ENCODE measurements at regions not wholly inside any gene's neighbourhood (a gene's known extent, or its start where the extent isn't known, plus 50 kb on each side); places are given as distances from the start of the nearest gene placed in this dataset.
"Not testable (repeated sequence)": the region's sequence is repeated elsewhere in the genome, so short reads cannot be mapped to it uniquely, and the experiment has no call there.

DNA sequence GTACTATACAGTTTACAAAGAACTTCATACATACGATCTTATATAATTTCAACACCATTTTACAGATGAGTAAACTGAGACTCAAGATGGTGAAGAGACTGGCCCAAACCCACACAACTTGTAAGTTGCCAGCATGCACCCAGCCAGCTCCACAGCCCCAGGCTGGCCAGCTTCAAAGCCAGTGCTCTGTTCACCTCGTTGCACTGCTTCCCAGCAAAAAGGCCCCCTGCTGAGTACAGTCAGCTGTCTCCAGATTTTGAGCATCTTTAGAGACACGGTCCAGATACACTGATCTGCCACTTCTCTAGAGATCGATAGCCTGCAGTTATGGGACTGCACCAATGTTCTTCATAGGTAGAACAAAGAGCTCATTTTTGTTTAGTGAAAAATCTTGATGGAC lies 257.2 kb upstream of the CHAC2 start:
- DNase-seq (ENCODE audit: low spot score), result no peak
- Histone ChIP-seq H3K27ac (no peak overlapping the region), H3K4me3 (no peak overlapping the region)
- TF ChIP-seq, protein P1, sequence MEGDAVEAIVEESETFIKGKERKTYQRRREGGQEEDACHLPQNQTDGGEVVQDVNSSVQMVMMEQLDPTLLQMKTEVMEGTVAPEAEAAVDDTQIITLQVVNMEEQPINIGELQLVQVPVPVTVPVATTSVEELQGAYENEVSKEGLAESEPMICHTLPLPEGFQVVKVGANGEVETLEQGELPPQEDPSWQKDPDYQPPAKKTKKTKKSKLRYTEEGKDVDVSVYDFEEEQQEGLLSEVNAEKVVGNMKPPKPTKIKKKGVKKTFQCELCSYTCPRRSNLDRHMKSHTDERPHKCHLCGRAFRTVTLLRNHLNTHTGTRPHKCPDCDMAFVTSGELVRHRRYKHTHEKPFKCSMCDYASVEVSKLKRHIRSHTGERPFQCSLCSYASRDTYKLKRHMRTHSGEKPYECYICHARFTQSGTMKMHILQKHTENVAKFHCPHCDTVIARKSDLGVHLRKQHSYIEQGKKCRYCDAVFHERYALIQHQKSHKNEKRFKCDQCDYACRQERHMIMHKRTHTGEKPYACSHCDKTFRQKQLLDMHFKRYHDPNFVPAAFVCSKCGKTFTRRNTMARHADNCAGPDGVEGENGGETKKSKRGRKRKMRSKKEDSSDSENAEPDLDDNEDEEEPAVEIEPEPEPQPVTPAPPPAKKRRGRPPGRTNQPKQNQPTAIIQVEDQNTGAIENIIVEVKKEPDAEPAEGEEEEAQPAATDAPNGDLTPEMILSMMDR (IDR thresholded peaks at IDR 0.05), result no peak

DNA sequence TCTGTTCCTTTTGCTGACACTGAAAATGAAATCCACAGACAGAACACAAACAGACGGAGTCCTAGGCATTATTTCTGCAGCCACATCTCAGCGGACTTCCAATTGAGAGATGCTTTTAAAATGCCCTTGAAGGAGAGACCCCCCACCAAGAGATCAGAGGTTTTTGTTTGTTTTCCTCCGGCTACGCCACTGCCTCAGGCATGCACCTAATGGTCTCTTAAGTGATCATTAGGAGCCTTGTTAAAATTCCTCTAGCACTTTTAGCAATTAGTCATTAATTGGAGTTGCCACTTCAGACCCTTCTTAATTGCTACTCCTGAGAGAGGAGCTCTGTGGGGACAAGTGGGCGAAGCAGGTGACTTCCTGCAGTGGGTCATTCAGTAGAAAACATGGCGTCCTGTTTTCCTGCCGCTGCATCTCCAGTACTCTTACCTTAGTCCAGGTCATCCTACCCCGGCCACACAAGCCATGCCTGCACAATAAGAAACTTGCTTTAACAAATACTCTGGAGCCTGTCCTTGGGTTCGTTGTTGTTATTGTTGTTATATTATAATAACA lies 257.7 kb upstream of the CHAC2 start:
- Histone ChIP-seq H3K4me3 (no peak overlapping the region), H3K27ac (no peak overlapping the region)
- DNase-seq (ENCODE audit: low spot score), result no peak
- TF ChIP-seq, protein P1 (IDR thresholded peaks at IDR 0.05), result no peak

DNA sequence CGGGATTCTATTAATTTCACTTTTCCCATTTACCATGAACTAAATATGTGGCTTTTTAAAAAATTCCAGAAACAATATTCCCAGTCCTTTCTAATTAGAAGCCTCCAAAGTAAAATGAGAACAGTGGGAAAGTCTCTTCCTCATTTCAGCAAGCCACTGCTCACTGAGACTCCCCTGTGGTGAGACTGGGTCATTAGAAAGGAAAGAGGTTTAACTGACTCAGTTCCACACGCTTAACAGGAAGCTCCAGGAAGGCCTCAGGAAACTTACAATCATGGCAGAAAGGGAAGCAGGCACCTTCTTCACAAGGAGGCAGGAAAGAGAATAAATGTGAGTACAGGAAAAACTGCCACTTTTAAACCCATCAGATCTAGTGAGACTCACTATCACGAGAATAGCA lies 258.9 kb upstream of the CHAC2 start:
- DNase-seq (ENCODE audit: low spot score), result no peak
- TF ChIP-seq, protein P1 (IDR thresholded peaks at IDR 0.05), result no peak
- Histone ChIP-seq H3K4me3 (no peak overlapping the region), H3K27ac (no peak overlapping the region)

DNA sequence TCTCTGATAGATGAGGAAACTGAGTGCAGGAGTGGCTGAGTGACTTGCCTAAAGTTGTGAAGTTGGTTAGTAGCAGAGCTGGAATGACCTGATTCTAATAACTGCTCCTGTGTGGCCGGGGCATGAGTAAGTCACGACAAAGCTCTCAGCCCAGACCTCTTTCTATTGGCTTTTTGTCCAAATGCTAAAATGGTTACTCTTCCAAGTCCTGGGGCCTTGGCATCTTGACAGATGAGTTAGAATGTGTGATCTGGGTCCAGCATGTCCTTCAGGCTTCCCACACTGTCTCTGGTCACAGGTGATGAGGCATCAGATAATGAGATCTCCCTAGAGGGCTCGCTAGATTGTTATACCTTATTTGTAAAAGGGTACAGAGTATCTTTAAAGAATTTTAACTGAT lies 260.5 kb upstream of the CHAC2 start:
- not testable (repeated sequence) for H3K27ac ChIP-seq; DNase-seq (ENCODE audit: low spot score)

DNA sequence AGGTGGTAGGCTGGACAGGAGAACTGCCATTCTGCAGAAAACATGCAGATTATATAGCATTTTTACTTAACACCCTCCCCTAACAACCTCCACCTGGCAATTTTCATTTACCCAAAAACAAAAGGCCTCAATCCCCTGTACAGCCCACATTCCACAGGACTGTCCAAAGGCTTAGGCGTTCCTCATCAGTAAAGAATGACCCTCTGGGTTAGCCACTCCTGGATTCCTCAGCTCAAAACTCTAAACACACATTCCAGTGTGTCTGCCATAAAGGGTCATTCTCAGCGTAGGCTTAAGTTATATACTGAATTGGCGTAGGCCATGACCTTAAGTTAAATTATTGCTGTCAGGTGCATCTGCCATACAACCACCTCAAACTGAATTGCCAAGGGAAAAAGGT lies 261.8 kb upstream of the CHAC2 start:
- no peak overlapping the region for H3K4me3 ChIP-seq
- TF ChIP-seq, protein P1 (IDR thresholded peaks at IDR 0.05), result no peak
- DNase-seq (ENCODE audit: low spot score), result no peak
- no peak overlapping the region for H3K27ac ChIP-seq

More for the DNA sequence above, 260.5 kb upstream of the CHAC2 start:
- H3K4me3 ChIP-seq, result not testable (repeated sequence)

DNA sequence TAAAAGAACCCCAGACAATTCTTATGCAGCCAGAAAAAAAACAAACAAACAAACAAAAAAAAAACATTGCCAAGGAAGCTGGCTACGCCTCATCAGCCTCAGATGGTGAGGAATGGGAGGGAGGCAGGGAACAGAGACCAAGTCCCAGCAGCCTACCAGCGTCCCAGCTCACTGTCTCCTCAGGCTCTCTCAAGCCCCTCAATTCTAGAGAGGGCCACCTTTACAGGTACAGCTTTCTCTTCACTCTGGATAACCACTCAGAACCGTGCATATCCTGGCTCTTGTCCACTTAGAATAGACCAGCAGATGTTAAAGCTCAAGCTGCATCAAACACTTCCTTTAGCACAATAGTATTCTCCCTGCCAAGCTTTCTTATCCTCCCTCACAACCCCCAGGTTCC lies 263.1 kb upstream of the CHAC2 start:
- Histone ChIP-seq H3K4me3 (no peak overlapping the region), H3K27ac (no peak overlapping the region)
- TF ChIP-seq, protein P1 (IDR thresholded peaks at IDR 0.05), result no peak
- DNase-seq (ENCODE audit: low spot score), result no peak

DNA sequence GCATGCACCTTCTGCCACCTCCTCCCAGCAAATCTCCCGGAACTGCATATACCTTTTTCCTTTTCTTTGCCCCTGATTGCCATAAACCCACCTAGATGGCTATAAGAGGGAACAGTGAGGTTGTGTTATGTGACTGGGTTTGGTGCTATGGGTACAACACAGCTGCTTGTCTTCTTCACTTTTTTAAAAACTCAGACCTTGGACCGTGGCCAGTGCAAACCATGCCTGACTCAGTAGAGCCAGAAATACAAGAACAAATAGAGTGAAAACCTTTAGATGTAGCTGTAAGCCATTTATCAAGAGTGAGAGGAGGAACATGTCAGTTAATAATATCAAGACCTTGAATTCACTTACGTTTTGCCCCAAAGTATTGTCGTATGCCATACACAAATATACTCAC lies 267.4 kb upstream of the CHAC2 start:
- no peak for DNase-seq (ENCODE audit: low spot score)
- TF ChIP-seq, protein P1 (IDR thresholded peaks at IDR 0.05), result no peak
- Histone ChIP-seq H3K4me3 (no peak overlapping the region), H3K27ac (peak overlapping the region; percentile 16 to 87)

DNA sequence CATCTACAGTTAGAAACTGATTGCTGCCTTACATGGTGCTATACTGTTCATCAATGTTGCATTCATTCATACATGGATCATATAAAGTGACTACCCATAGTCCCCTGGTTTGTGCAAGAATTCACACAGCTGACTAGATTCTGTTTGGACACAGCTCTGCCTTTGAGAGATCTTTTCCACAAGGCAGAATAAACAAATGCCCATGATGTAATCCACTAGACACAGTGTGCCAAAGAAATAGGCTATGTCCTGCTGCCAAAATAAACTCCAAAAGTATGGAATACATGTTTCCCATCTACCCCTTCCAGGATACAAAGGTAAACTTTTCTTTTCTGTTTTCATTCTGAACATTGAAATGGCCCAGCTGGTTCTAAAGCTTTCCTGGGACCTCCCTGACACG lies 269.4 kb upstream of the CHAC2 start:
- TF ChIP-seq, protein P1 (IDR thresholded peaks at IDR 0.05), result no peak
- H3K4me3 ChIP-seq, result no peak overlapping the region
- DNase-seq (ENCODE audit: low spot score), result no peak
- H3K27ac ChIP-seq, result peak overlapping the region; percentile 64 to 87
